ENCODE measurements at regions not wholly inside any gene's neighbourhood (a gene's known extent, or its start where the extent isn't known, plus 50 kb on each side); places are given as distances from the start of the nearest gene placed in this dataset.

- Mint-ChIP-seq H3K27ac (no peak overlapping the region), H3K36me3 (ENCODE audit: low read depth) (no peaks in the 10 kb centered on the region), H3K9me3 (peaks cover 13% of the 10 kb centered on the region), H3K4me3 (no peak overlapping the region), H3K27me3 (no peaks in the 10 kb centered on the region), H3K4me1 (ENCODE audit: low read depth) (no peaks in the 10 kb centered on the region)
- DNase-seq (no peak), ATAC-seq (no peak)
- CTCF ChIA-PET: no interaction called here
- intact Hi-C loops (cut with micrococcal nuclease): no loop called here
- no peak for TF ChIP-seq CTCF (IDR thresholded peaks at IDR 0.05)
- POLR2A ChIA-PET: no interaction called here
Observed at GRCh38 chr13:69092615-69093322, 1014.9 kb upstream of the ATXN8OS start.

- CTCF ChIA-PET: no interaction called here
- DNase-seq: no peak
- Mint-ChIP-seq H3K4me3 (no peak overlapping the region), H3K27me3 (no peaks in the 10 kb centered on the region), H3K4me1 (ENCODE audit: low read depth) (no peaks in the 10 kb centered on the region), H3K9me3 (peaks cover 3% of the 10 kb centered on the region), H3K27ac (no peak overlapping the region), H3K36me3 (ENCODE audit: low read depth) (no peaks in the 10 kb centered on the region)
- intact Hi-C loops (cut with micrococcal nuclease): no loop called here
- no peak for ATAC-seq
- POLR2A ChIA-PET: no interaction called here
- no peak for TF ChIP-seq CTCF (IDR thresholded peaks at IDR 0.05)
Observed at GRCh38 chr13:69077267-69077666, 1030.4 kb upstream of the ATXN8OS start.

GRCh38 chr13:69069554-69070133 lies 1038.0 kb upstream of the ATXN8OS start:
- intact Hi-C loops (cut with micrococcal nuclease): no loop called here
- Mint-ChIP-seq H3K27me3 (no peaks in the 10 kb centered on the region), H3K4me3 (no peak overlapping the region), H3K4me1 (ENCODE audit: low read depth) (no peaks in the 10 kb centered on the region), H3K36me3 (ENCODE audit: low read depth) (no peaks in the 10 kb centered on the region), H3K9me3 (peaks cover 3% of the 10 kb centered on the region), H3K27ac (no peak overlapping the region)
- no peak for TF ChIP-seq CTCF (IDR thresholded peaks at IDR 0.05)
- DNase-seq (no peak), ATAC-seq (no peak)
- ChIA-PET POLR2A (no interaction called here), CTCF (no interaction called here)

- no peaks in the 10 kb centered on the region for H3K36me3 Mint-ChIP-seq (ENCODE audit: low read depth)
- no peak for ATAC-seq
- no peak for DNase-seq
- ChIA-PET CTCF (no interaction called here), POLR2A (no interaction called here)
- intact Hi-C loops (cut with micrococcal nuclease): no loop called here
- no peak overlapping the region for H3K27ac Mint-ChIP-seq
- H3K9me3 Mint-ChIP-seq: peaks cover 18% of the 10 kb centered on the region
- TF ChIP-seq CTCF (IDR thresholded peaks at IDR 0.05): no peak
- no peaks in the 10 kb centered on the region for H3K27me3 Mint-ChIP-seq
- no peak overlapping the region for H3K4me3 Mint-ChIP-seq
- H3K4me1 Mint-ChIP-seq (ENCODE audit: low read depth): no peaks in the 10 kb centered on the region
Observed at GRCh38 chr13:69050696-69051095, 1056.9 kb upstream of the ATXN8OS start.

- peaks cover 7% of the 10 kb centered on the region for H3K9me3 Mint-ChIP-seq
- ATAC-seq: no peak
- ChIA-PET CTCF (no interaction called here), POLR2A (no interaction called here)
- H3K4me1 Mint-ChIP-seq (ENCODE audit: low read depth): no peaks in the 10 kb centered on the region
- H3K36me3 Mint-ChIP-seq (ENCODE audit: low read depth): no peaks in the 10 kb centered on the region
- H3K27ac Mint-ChIP-seq: no peak overlapping the region
- DNase-seq: no peak
- H3K4me3 Mint-ChIP-seq: no peak overlapping the region
- H3K27me3 Mint-ChIP-seq: no peaks in the 10 kb centered on the region
- intact Hi-C loops (cut with micrococcal nuclease): no loop called here
- no peak for TF ChIP-seq CTCF (IDR thresholded peaks at IDR 0.05)
Observed at GRCh38 chr13:69044629-69045028, 1063.0 kb upstream of the ATXN8OS start.

Data from activated CD8-positive, alpha-beta T cell treated with anti-CD3 and anti-CD28 coated beads for 36 hours (primary cell).